T-cell (primary cell): ENCODE measurements at regions not wholly inside any gene's neighbourhood (a gene's known extent, or its start where the extent isn't known, plus 50 kb on each side); places are given as distances from the start of the nearest gene placed in this dataset.

ENCODE experiments used
- ATAC-seq, 4 experiments: fragments of 200-7000 bp in 3 of 4; fragments of 150-1000 bp in 1 of 4; cut with Tn5 transposase; replicated peaks in 1 of 4; 1 replicate in 3 of 4; 2 replicates in 1 of 4; pipeline ENCODE4 v1.10.0; 2021; ENCODE audit warnings: moderate library complexity in 3 of 4, mild to moderate bottlenecking in 2 of 4, moderate number of reproducible peaks in 1 of 4
- CTCF ChIA-PET, 2 donors: fragments of 300-600 bp; sonication (Branson Sonifier 250); formaldehyde crosslinking; loops; one replicate each; lab custom pipeline; 2022; ENCODE audit warnings: antibody characterized with exemption in 2 of 2; lab: Charles Lee
- POLR2A ChIA-PET, 2 donors: fragments of 300-600 bp; sonication (Branson Sonifier 250); formaldehyde crosslinking; loops; one replicate each; lab custom pipeline; 2022; ENCODE audit warnings: antibody characterized with exemption in 2 of 2; lab: Charles Lee
- DNase-seq, 35 experiments: peaks; one replicate each; pipeline versions ENCODE4 v3.0.0 to v3.0.0-alpha.2; 2013 to 2023
- H3K27ac ChIP-seq: one replicate; pipeline ENCODE4 v1.5.1; 2013; ENCODE audit warnings: low read length
- H3K27me3 ChIP-seq, 2 experiments: replicated peaks in 1 of 2; 1 replicate in 1 of 2; 2 replicates in 1 of 2; pipeline versions ENCODE4 v1.6.1 to v1.7.0; 2013; ENCODE audit warnings: low read length in 1 of 2, mixed read lengths in 1 of 2; ENCODE audit not compliant: control insufficient read depth in 2 of 2, insufficient read depth in 2 of 2; ENCODE audit errors: extremely low read depth in 1 of 2
- H3K36me3 ChIP-seq, 2 donors: 1 replicate in 1 of 2; 2 replicates in 1 of 2; pipeline versions ENCODE4 v1.6.1 to v1.7.0; 2013; ENCODE audit warnings: low read length in 1 of 2; ENCODE audit not compliant: control insufficient read depth in 2 of 2, insufficient read depth in 1 of 2; ENCODE audit errors: extremely low read depth in 1 of 2
- H3K4me1 ChIP-seq, 2 experiments: 1 replicate in 1 of 2; 2 replicates in 1 of 2; pipeline versions ENCODE4 v1.6.1 to v1.7.0; 2013; ENCODE audit warnings: low read length in 2 of 2, mixed read lengths in 1 of 2; ENCODE audit not compliant: insufficient read depth in 2 of 2, control insufficient read depth in 1 of 2; ENCODE audit errors: extremely low read depth in 1 of 2
- H3K4me3 ChIP-seq, 2 donors: 1 replicate in 1 of 2; 2 replicates in 1 of 2; pipeline versions ENCODE4 v1.5.1 to v1.7.0; 2013; ENCODE audit warnings: mild to moderate bottlenecking in 2 of 2, low read length in 1 of 2, moderate library complexity in 1 of 2; ENCODE audit not compliant: control insufficient read depth in 1 of 2; ENCODE audit errors: extremely low read depth in 1 of 2
- H3K9me3 ChIP-seq: 2 replicates; pipeline ENCODE4 v1.7.0; 2013
- H3K27ac Mint-ChIP-seq, 2 donors: one replicate each; pipeline ENCODE4 v1.8.0; 2020 to 2021; ENCODE audit warnings: mild to moderate bottlenecking in 2 of 2, mixed read lengths in 2 of 2
- H3K27me3 Mint-ChIP-seq, 2 donors: one replicate each; pipeline ENCODE4 v1.8.0; 2021 to 2022; ENCODE audit warnings: mixed read lengths in 2 of 2
- H3K36me3 Mint-ChIP-seq: one replicate; pipeline ENCODE4 v1.8.0; 2021; ENCODE audit warnings: mixed read lengths
- H3K4me1 Mint-ChIP-seq, 3 donors: one replicate each; pipeline ENCODE4 v1.8.0; 2020 to 2022; ENCODE audit warnings: mixed read lengths in 3 of 3, mild to moderate bottlenecking in 1 of 3
- H3K4me3 Mint-ChIP-seq, 3 donors: one replicate each; pipeline ENCODE4 v1.8.0; 2020 to 2022; ENCODE audit warnings: mild to moderate bottlenecking in 3 of 3, mixed read lengths in 3 of 3, moderate library complexity in 3 of 3
- H3K9me3 Mint-ChIP-seq, 3 donors: one replicate each; pipeline ENCODE4 v1.8.0; 2020 to 2022; ENCODE audit warnings: mixed read lengths in 3 of 3
- WGBS: methylation state at CpG from one replicate; pipeline ENCODE4 v1.1.5; 2013; ENCODE audit warnings: missing lambda C conversion rate; ENCODE audit not compliant: insufficient coverage; 5-methylcytosine and 5-hydroxymethylcytosine counted together

- H3K27me3 ChIP-seq = no peaks in the 10 kb centered on the region
- 86% methylated on average over 4 of the region's 4 CpGs for WGBS
- Mint-ChIP-seq H3K27me3 (no peaks in the 10 kb centered on the region), H3K4me3 (no peak overlapping the region), H3K9me3 (peaks cover 0 to 7% (median 0%) of the 10 kb centered on the region in 3 donors), H3K4me1 (no peaks in the 10 kb centered on the region), H3K36me3 (no peaks in the 10 kb centered on the region), H3K27ac (no peak overlapping the region)
- no peaks in the 10 kb centered on the region for H3K36me3 ChIP-seq
- DNase-seq (no peak), ATAC-seq (no peak)
- POLR2A ChIA-PET = interaction anchor here in 1 of 2 donors (0.6 kb wide), 1 partner anchor 8 kb away, joined by 4 read pairs; no protein-coding TSS in a partner anchor
- H3K27ac ChIP-seq = no peak overlapping the region
- no peak overlapping the region for H3K4me3 ChIP-seq
- H3K4me1 ChIP-seq = no peaks in the 10 kb centered on the region
- CTCF ChIA-PET = no interaction called here
- H3K9me3 ChIP-seq = no peaks in the 10 kb centered on the region
Measured at GRCh38 chr3:117441851-117442250, 732.3 kb downstream of the TUSC7 start.

DNA sequence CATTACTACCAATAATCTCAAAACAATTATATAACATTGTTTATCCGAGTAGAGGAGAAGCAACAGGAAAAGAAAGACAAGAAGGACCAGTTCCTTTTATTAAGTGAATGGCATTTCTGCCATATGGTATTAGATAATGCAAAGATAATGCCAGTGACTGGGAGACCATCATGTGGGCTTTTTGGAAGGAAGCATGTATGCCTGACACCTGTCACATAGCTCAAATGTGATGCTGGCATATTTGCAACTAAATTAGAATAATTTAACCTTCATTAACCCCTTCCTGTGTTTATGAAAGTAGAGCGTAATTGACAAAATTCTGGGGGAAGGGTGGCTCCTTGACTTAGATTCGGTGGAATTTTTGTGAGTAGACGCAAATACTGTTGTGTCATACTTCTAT lies 733.0 kb downstream of the TUSC7 start:
- Mint-ChIP-seq H3K27ac (no peak overlapping the region), H3K27me3 (no peaks in the 10 kb centered on the region), H3K36me3 (no peaks in the 10 kb centered on the region), H3K4me1 (no peaks in the 10 kb centered on the region), H3K9me3 (peaks cover 0 to 7% (median 0%) of the 10 kb centered on the region in 3 donors), H3K4me3 (no peak overlapping the region)
- DNase-seq = no peak
- Histone ChIP-seq H3K4me1 (no peaks in the 10 kb centered on the region), H3K9me3 (no peaks in the 10 kb centered on the region), H3K36me3 (no peaks in the 10 kb centered on the region), H3K27me3 (no peaks in the 10 kb centered on the region), H3K4me3 (no peak overlapping the region), H3K27ac (no peak overlapping the region)
- ChIA-PET POLR2A (no interaction called here), CTCF (no interaction called here)
- no peak for ATAC-seq
- WGBS = 92% methylated on average over 2 of the region's 4 CpGs

DNA sequence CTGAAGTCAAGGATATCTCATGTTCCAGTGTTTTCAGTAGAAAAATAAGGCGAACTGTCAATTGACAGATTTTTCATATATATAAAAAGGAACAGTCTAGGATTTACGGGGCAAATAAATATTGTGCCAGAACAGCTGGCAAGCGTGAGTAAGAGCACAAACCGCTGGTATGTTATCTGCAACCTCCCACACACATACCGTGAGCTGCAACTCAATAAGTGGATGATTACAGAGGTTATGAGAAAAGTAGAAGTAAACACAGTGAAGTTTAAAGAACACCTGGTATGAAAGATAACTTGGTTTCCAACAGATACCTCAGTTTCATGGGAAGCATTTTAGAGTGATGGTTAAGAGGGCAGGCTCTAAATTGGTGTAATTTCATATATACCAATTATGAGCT lies 733.4 kb downstream of the TUSC7 start:
- CTCF ChIA-PET = no interaction called here
- WGBS = no CpG with 5 or more reads among the region's 5 CpGs

GRCh38 chr3:117444175-117444574 lies 734.6 kb downstream of the TUSC7 start:
- no peak overlapping the region for H3K4me3 Mint-ChIP-seq
- WGBS = 64% methylated on average over 4 of the region's 4 CpGs
- DNase-seq (no peak), ATAC-seq (no peak)
- ChIA-PET POLR2A (no interaction called here), CTCF (no interaction called here)
- Histone ChIP-seq H3K4me3 (no peak overlapping the region), H3K27me3 (no peaks in the 10 kb centered on the region), H3K36me3 (no peaks in the 10 kb centered on the region), H3K4me1 (no peaks in the 10 kb centered on the region), H3K27ac (no peak overlapping the region), H3K9me3 (no peaks in the 10 kb centered on the region)
- no peak overlapping the region for H3K27ac Mint-ChIP-seq
- H3K4me1 Mint-ChIP-seq = no peaks in the 10 kb centered on the region
- no peaks in the 10 kb centered on the region for H3K27me3 Mint-ChIP-seq
- peaks cover 0 to 3% (median 0%) of the 10 kb centered on the region in 3 donors for H3K9me3 Mint-ChIP-seq
- H3K36me3 Mint-ChIP-seq = no peaks in the 10 kb centered on the region

More for the DNA sequence above, 733.4 kb downstream of the TUSC7 start:
- Mint-ChIP-seq H3K36me3 (no peaks in the 10 kb centered on the region), H3K4me3 (no peak overlapping the region), H3K4me1 (no peaks in the 10 kb centered on the region), H3K27me3 (no peaks in the 10 kb centered on the region), H3K27ac (no peak overlapping the region), H3K9me3 (peaks cover 0 to 4% (median 0%) of the 10 kb centered on the region in 3 donors)
- no peaks in the 10 kb centered on the region for H3K27me3 ChIP-seq
- H3K9me3 ChIP-seq = no peaks in the 10 kb centered on the region
- no peak overlapping the region for H3K4me3 ChIP-seq
- no peak for ATAC-seq
- POLR2A ChIA-PET = no interaction called here
- DNase-seq = no peak
- H3K4me1 ChIP-seq = no peaks in the 10 kb centered on the region
- no peaks in the 10 kb centered on the region for H3K36me3 ChIP-seq
- no peak overlapping the region for H3K27ac ChIP-seq

DNA sequence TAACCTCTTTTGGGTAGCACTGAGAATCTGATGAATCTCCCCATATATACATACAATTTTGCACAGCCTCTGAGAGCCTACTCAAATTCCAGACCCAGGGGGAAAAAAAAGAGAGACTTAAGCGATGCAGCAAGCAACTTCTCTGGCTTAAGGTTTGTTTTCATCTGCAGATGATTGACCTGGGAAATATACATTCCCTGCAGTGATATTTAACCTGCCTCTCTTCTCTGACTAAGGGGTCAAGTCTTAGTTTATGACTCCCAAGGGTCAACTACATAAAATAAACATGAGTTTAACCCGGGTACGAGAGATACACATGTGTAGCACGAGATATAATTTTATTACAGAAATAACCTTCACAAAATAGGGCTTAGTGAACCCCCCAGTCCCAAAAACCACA lies 737.8 kb downstream of the TUSC7 start:
- Mint-ChIP-seq H3K36me3 (no peaks in the 10 kb centered on the region), H3K9me3 (peaks cover 0 to 5% (median 0%) of the 10 kb centered on the region in 3 donors), H3K27me3 (no peaks in the 10 kb centered on the region), H3K4me3 (no peak overlapping the region), H3K4me1 (no peaks in the 10 kb centered on the region), H3K27ac (no peak overlapping the region)
- no peaks in the 10 kb centered on the region for H3K27me3 ChIP-seq
- ATAC-seq (no peak), DNase-seq (no peak)
- CTCF ChIA-PET = no interaction called here
- H3K9me3 ChIP-seq = no peaks in the 10 kb centered on the region
- H3K36me3 ChIP-seq = no peaks in the 10 kb centered on the region
- POLR2A ChIA-PET = no interaction called here
- no peak overlapping the region for H3K4me3 ChIP-seq
- H3K4me1 ChIP-seq = no peaks in the 10 kb centered on the region
- no peak overlapping the region for H3K27ac ChIP-seq
- WGBS = no CpG with 5 or more reads among the region's 4 CpGs

GRCh38 chr3:117450026-117450425 lies 740.4 kb downstream of the TUSC7 start:
- no peak for ATAC-seq
- no peak overlapping the region for H3K4me3 ChIP-seq
- H3K27me3 ChIP-seq = no peaks in the 10 kb centered on the region
- no peaks in the 10 kb centered on the region for H3K4me1 ChIP-seq
- Mint-ChIP-seq H3K4me3 (no peak overlapping the region), H3K9me3 (peaks cover 0 to 5% (median 0%) of the 10 kb centered on the region in 3 donors), H3K27ac (no peak overlapping the region), H3K4me1 (no peaks in the 10 kb centered on the region), H3K27me3 (no peaks in the 10 kb centered on the region), H3K36me3 (no peaks in the 10 kb centered on the region)
- POLR2A ChIA-PET = interaction anchor here in 1 of 2 donors (0.6 kb wide), 1 partner anchor 9 kb away, joined by 4 read pairs; no protein-coding TSS in a partner anchor
- no peak for DNase-seq
- WGBS = no CpG with 5 or more reads among the region's 4 CpGs
- CTCF ChIA-PET = no interaction called here
- H3K9me3 ChIP-seq = no peaks in the 10 kb centered on the region
- no peaks in the 10 kb centered on the region for H3K36me3 ChIP-seq
- no peak overlapping the region for H3K27ac ChIP-seq

DNA sequence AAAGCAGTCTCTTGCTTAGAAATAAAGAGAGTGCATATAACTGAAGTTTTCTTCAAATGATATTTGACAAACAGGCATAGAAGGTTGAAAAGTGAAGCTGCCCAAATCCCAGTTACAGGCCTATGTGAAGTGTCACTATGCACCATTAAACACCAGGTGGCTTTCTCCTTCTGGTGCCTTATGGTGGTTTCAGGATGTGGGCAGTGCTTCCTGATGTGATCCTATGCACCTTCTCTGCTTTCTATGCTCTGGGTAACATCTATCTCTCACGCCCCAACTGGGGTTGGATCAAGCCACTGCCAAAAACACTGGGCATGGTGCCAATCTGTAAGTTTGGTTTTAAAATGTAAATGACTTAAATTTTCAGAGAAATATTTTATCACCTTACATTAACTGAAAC lies 744.7 kb downstream of the TUSC7 start:
- H3K27ac ChIP-seq = no peak overlapping the region
- H3K4me1 ChIP-seq = no peaks in the 10 kb centered on the region
- H3K27me3 ChIP-seq = no peaks in the 10 kb centered on the region
- H3K4me3 ChIP-seq = no peak overlapping the region
- H3K27me3 Mint-ChIP-seq = no peaks in the 10 kb centered on the region
- no peaks in the 10 kb centered on the region for H3K9me3 ChIP-seq
- H3K9me3 Mint-ChIP-seq = peaks cover 0 to 4% (median 2%) of the 10 kb centered on the region in 3 donors
- H3K4me3 Mint-ChIP-seq = no peak overlapping the region
- H3K36me3 ChIP-seq = no peaks in the 10 kb centered on the region
- no peaks in the 10 kb centered on the region for H3K36me3 Mint-ChIP-seq
- ChIA-PET CTCF (no interaction called here), POLR2A (no interaction called here)
- ATAC-seq = no peak
- no peak overlapping the region for H3K27ac Mint-ChIP-seq
- DNase-seq = no peak
- no peaks in the 10 kb centered on the region for H3K4me1 Mint-ChIP-seq
- no CpG with 5 or more reads among the region's 1 CpG for WGBS
